Mesothelial cell of epicardium (in vitro differentiated cells): ENCODE measurements at regions not wholly inside any gene's neighbourhood (a gene's known extent, or its start where the extent isn't known, plus 50 kb on each side); places are given as distances from the start of the nearest gene placed in this dataset.

Experiments used
- DNase-seq, 2 experiments: peaks; one replicate each; pipeline ENCODE4 v3.0.0; 2021; ENCODE audit warnings: low spot score in 2 of 2; ENCODE audit not compliant: unreplicated experiment in 2 of 2
- H3K27ac Mint-ChIP-seq: 2 replicates; pipeline ENCODE4 v1.8.0; 2021; ENCODE audit warnings: mixed read lengths
- H3K27me3 Mint-ChIP-seq: 2 replicates; pipeline ENCODE4 v1.8.0; 2021; ENCODE audit warnings: low read depth, mixed read lengths
- H3K36me3 Mint-ChIP-seq: 2 replicates; pipeline ENCODE4 v1.8.0; 2021; ENCODE audit warnings: mixed read lengths
- H3K4me1 Mint-ChIP-seq: 2 replicates; pipeline ENCODE4 v1.8.0; 2021; ENCODE audit warnings: mixed read lengths
- H3K4me3 Mint-ChIP-seq: 2 replicates; pipeline ENCODE4 v1.8.0; 2021; ENCODE audit warnings: mild to moderate bottlenecking, moderate library complexity, mixed read lengths
- H3K9me3 Mint-ChIP-seq: 2 replicates; pipeline ENCODE4 v1.8.0; 2021; ENCODE audit warnings: mixed read lengths
- TF ChIP-seq, protein P1 (sequence below): fragments of 200-600 bp; sonication (generic); IDR thresholded peaks from one replicate; pipeline ENCODE4 v1.5.0; 2021; ENCODE audit warnings: antibody characterized with exemption; ENCODE audit not compliant: unreplicated experiment

DNA sequence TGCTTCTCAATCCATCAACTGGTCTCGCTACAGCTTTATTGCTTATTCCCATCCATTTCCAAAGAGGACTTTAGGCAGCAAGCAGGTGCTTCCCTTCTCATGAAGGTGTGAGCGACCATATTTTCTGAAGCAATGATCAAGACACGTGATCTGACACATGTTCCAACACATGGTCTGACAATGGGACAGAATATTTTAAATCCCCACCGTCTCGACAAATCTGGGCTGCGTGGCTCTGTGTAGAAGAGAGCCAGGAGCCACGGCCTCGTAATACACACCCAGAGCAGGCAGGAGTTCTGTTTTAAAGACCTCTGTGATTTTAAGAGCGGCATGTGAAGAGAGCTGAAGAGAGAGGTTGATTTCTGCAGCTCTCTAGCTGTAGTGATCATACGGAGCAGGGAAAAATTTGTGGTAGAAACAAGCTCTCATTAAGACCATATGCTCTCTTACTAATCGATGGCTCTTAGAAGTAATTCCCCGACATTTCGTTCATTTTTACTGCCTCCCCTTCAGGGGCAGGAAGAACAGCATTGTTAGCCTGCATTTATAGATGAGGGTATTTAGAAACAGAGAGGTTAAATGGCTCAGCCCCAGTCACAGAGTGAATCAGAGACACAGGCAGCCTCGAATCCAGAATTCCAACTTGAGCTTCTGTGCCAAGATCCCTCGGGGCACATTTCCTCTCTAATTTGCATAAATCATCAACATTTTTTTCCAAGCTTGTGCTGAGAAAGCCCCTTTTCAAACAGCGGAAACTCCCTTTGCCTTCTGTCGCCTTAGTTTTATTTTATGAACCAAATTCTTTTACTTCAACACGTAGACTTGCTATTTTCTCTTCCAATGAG is 91.0 kb upstream of the BCOR start:
- TF ChIP-seq, protein P1, sequence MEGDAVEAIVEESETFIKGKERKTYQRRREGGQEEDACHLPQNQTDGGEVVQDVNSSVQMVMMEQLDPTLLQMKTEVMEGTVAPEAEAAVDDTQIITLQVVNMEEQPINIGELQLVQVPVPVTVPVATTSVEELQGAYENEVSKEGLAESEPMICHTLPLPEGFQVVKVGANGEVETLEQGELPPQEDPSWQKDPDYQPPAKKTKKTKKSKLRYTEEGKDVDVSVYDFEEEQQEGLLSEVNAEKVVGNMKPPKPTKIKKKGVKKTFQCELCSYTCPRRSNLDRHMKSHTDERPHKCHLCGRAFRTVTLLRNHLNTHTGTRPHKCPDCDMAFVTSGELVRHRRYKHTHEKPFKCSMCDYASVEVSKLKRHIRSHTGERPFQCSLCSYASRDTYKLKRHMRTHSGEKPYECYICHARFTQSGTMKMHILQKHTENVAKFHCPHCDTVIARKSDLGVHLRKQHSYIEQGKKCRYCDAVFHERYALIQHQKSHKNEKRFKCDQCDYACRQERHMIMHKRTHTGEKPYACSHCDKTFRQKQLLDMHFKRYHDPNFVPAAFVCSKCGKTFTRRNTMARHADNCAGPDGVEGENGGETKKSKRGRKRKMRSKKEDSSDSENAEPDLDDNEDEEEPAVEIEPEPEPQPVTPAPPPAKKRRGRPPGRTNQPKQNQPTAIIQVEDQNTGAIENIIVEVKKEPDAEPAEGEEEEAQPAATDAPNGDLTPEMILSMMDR: no peak
- Mint-ChIP-seq H3K4me3 (no peak overlapping the region), H3K27me3 (no peaks in the 10 kb centered on the region), H3K36me3 (peaks cover 1% of the 10 kb centered on the region), H3K4me1 (peaks cover 17% of the 10 kb centered on the region), H3K9me3 (peaks cover 33% of the 10 kb centered on the region), H3K27ac (peak overlapping the region; percentile 45)
- DNase-seq: no peak

DNA sequence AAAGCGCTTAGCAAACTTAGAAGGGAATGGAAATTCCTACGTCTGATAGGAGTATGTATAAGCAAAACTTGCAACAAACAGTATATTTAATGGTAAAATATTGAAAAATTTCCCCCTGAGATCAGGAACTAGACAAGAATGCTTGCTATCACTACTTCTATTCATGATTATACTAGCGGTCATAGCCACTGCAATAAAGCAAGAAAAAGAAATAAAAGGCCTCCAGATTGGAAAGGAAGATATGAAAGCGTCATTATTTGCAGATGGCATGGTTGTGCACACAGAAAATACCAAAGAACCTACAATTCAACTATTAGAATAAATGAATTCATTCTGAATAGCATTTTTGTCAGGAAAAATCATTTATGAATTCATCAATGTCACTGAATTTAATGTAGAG is 87.2 kb upstream of the BCOR start:
- TF ChIP-seq, protein P1: no peak
- no peak for DNase-seq
- H3K27ac Mint-ChIP-seq: no peak overlapping the region
- H3K4me3 Mint-ChIP-seq: no peak overlapping the region
- H3K4me1 Mint-ChIP-seq: peaks cover 17% of the 10 kb centered on the region
- H3K36me3 Mint-ChIP-seq: peaks cover 1% of the 10 kb centered on the region
- H3K9me3 Mint-ChIP-seq: peaks cover 26% of the 10 kb centered on the region
- no peaks in the 10 kb centered on the region for H3K27me3 Mint-ChIP-seq

- TF ChIP-seq, protein P1: no peak
- Mint-ChIP-seq H3K27me3 (no peaks in the 10 kb centered on the region), H3K4me3 (no peak overlapping the region), H3K27ac (no peak overlapping the region), H3K36me3 (peaks cover 1% of the 10 kb centered on the region), H3K4me1 (no peaks in the 10 kb centered on the region), H3K9me3 (peaks cover 35% of the 10 kb centered on the region)
- no peak for DNase-seq
Measured at GRCh38 chrX:40182615-40183014, 84.9 kb upstream of the BCOR start.

GRCh38 chrX:40182095-40182494 is 84.3 kb upstream of the BCOR start:
- Mint-ChIP-seq H3K4me3 (no peak overlapping the region), H3K9me3 (peaks cover 35% of the 10 kb centered on the region), H3K36me3 (peaks cover 1% of the 10 kb centered on the region), H3K27me3 (no peaks in the 10 kb centered on the region), H3K27ac (no peak overlapping the region), H3K4me1 (peaks cover 2% of the 10 kb centered on the region)
- DNase-seq: no peak
- TF ChIP-seq, protein P1: no peak

- H3K4me3 Mint-ChIP-seq: no peak overlapping the region
- DNase-seq: no peak
- H3K27ac Mint-ChIP-seq: no peak overlapping the region
- no peaks in the 10 kb centered on the region for H3K36me3 Mint-ChIP-seq
- peaks cover 9% of the 10 kb centered on the region for H3K4me1 Mint-ChIP-seq
- TF ChIP-seq, protein P1: no peak
- no peaks in the 10 kb centered on the region for H3K27me3 Mint-ChIP-seq
- peaks cover 21% of the 10 kb centered on the region for H3K9me3 Mint-ChIP-seq
Measured at GRCh38 chrX:40179283-40179682, 81.5 kb upstream of the BCOR start.
